Stimulated activated CD4-positive, alpha-beta T cell treated with anti-CD3 and anti-CD28 coated beads, Interleukin-2, amount 100 ng/mL, for 4 hours (primary cell): ENCODE measurements at regions not wholly inside any gene's neighbourhood (a gene's known extent, or its start where the extent isn't known, plus 50 kb on each side); places are given as distances from the start of the nearest gene placed in this dataset.
"Not testable (repeated sequence)": the region's sequence is repeated elsewhere in the genome, so short reads cannot be mapped to it uniquely, and the experiment has no call there.

ENCODE experiments used
- DNase-seq: peaks from one replicate; pipeline ENCODE4 v3.0.0-alpha.2; 2020; ENCODE audit warnings: low read depth

GRCh38 chr6:99668036-99668705, 61.5 kb downstream of the PRDM13 start:
- no peak for DNase-seq

GRCh38 chr6:99689916-99690685, 83.5 kb downstream of the PRDM13 start:
- no peak for DNase-seq

GRCh38 chr6:99702287-99702686, 95.7 kb downstream of the PRDM13 start:
- DNase-seq, result not testable (repeated sequence)

GRCh38 chr6:99709062-99709461, 102.4 kb downstream of the PRDM13 start:
- no peak for DNase-seq

GRCh38 chr6:99711302-99711701, 104.7 kb downstream of the PRDM13 start:
- no peak for DNase-seq

- no peak for DNase-seq
Measured at GRCh38 chr6:99711925-99712324, 105.3 kb downstream of the PRDM13 start.

GRCh38 chr6:99712519-99712918, 105.9 kb downstream of the PRDM13 start:
- no peak for DNase-seq

GRCh38 chr6:99722043-99722442, 115.4 kb downstream of the PRDM13 start:
- not testable (repeated sequence) for DNase-seq

GRCh38 chr6:99730237-99730636, 123.6 kb downstream of the PRDM13 start:
- not testable (repeated sequence) for DNase-seq

GRCh38 chr6:99736302-99736701, 129.7 kb downstream of the PRDM13 start:
- no peak for DNase-seq

GRCh38 chr6:99739526-99739925, 132.9 kb downstream of the PRDM13 start:
- no peak for DNase-seq

- DNase-seq, result no peak
Measured at GRCh38 chr6:99741092-99741491, 134.5 kb downstream of the PRDM13 start.

- no peak for DNase-seq
Measured at GRCh38 chr6:99743647-99744046, 137.0 kb downstream of the PRDM13 start.

- DNase-seq, result no peak
Measured at GRCh38 chr6:99745651-99746050, 139.0 kb downstream of the PRDM13 start.

GRCh38 chr6:99746261-99746895, 139.7 kb downstream of the PRDM13 start:
- DNase-seq, result peak; percentile 43

- DNase-seq, result no peak
Measured at GRCh38 chr6:99761711-99762110, 155.1 kb downstream of the PRDM13 start.

- DNase-seq, result no peak
Measured at GRCh38 chr6:99768166-99768565, 161.5 kb downstream of the PRDM13 start.

GRCh38 chr6:99779631-99780555, 173.3 kb downstream of the PRDM13 start:
- DNase-seq, result no peak

- no peak for DNase-seq
Measured at GRCh38 chr6:99780556-99780885, 173.9 kb downstream of the PRDM13 start.

GRCh38 chr6:99789767-99790166, 183.1 kb downstream of the PRDM13 start:
- no peak for DNase-seq

GRCh38 chr6:99790679-99791078, 184.0 kb downstream of the PRDM13 start:
- DNase-seq, result no peak

GRCh38 chr6:99801805-99802204, 192.2 kb downstream of the MCHR2 start:
- no peak for DNase-seq
